Cardiac septum (tissue), 1 donor: ENCODE measurements at regions not wholly inside any gene's neighbourhood (a gene's known extent, or its start where the extent isn't known, plus 50 kb on each side); places are given as distances from the start of the nearest gene placed in this dataset.
"Not testable (repeated sequence)": the region's sequence is repeated elsewhere in the genome, so short reads cannot be mapped to it uniquely, and the experiment has no call there.

Source experiments
- DNase-seq: peaks from one replicate; pipeline ENCODE4 v3.0.0-alpha.2; 2020; ENCODE audit warnings: low spot score
- intact Hi-C: fragments of 100-400 bp; cut with DNase I; formaldehyde crosslinking; loops from one replicate; pipeline ENCODE4 v1.14.0; 2022
- donor health status: DM: no; HTN: no; CAD: no.

DNA sequence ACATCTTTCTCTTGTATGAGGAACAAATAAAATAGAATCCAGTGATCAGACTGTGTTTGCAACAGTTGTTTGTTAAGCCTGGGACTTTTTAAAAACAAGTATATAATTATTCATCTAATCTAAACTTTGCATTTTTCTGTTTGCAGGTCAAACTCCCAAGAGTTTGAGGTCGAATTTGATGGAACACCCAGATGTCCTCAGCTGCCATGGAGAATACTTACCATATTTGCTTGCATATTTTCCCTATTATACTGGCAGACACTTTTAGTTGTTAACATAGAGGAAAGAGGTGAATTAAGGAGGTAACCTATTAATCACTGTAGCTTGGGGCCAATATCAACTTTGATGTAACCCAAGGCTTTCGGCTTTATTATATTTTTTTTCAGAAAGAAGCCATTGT is 401.5 kb upstream of the DIPK2B start:
- DNase-seq, result no peak
- intact Hi-C loops, result no loop called here

DNA sequence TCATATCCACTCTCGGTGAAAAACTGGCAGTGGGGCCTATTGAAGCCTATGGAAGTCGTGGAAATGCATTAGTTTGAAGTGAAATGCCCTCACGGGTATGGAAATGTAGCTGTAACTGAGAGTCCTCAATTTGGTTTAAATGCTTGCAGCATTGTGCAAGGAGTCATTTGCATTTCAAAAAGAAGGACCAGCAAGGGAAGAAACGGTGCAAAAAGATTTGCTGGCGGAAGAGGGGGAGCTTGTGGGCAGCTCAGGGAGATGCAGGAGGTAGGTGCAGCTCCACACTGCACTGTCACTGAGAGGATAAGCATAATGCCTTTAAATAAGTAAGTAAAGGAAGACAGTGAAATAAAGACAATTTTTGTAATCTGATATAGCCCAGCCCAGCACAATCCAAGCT is 400.4 kb upstream of the DIPK2B start:
- DNase-seq, result no peak
- intact Hi-C loops, result no loop called here

DNA sequence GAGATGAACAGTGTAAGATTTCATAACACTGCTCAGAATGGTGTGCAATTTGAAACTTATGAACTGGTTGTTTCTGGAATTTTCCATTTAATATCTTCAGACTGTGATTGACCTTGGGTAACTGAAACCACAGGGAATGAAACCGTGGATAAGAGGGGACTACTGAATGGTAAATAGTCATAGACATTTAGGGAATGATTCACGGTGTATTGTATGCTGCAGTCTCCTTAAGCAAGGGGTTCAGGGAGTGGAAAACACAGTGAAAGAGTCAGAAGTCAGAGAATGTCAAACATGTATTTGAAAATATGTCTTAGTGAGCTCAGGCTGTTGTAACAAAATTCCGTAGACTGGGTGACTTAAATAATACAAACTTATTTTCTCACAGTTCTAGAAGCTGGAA is 398.2 kb upstream of the DIPK2B start:
- intact Hi-C loops, result no loop called here

DNA sequence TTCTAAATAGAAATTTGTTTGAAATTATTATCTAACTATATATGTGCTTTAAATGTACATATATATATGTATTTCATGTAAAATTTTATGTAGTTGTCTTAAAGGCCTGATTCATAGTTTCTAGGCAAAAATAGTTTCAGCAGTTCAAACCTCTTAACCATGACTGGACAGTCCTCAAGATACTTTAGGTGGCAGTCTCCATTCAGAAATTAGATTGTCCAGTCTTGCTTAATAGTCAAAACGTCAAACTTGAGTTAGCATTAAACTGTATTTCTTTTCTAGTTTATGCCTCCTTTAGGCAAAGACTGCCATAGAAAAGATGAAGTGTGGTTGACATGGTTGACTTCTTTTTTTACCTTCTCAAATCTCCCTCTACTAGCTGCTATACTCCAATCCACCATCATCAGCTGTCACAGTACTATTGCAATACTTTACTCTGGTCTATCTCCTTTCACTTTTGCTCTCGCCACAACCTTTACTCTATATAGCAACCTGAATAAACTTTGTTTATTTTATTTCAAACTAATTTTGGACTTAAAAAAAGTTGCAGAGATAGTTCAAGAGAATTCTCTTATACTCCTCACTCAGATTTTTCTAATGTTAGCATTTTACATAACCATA is 395.6 kb upstream of the DIPK2B start:
- DNase-seq, result no peak
- intact Hi-C loops, result no loop called here

More for the DNA sequence above, 398.2 kb upstream of the DIPK2B start:
- no peak for DNase-seq

DNA sequence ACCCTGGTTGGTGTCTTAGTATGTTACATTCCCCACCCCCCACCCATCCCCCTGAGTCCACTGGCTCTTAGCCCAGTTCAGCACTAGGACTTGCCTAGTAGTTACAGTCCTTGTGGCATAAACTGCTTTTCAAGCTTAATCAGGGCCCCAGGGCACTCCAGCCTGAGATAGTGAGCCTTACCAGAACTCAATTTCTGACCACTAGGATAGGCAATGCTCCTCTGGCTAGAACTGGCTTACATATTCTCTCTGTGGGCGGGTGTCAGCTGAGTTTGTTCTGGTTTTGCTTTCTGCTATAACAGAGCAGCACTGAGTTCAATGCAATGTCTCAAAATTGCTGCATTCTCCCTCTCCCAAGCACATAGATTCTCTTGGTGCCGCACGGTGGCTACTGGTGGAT is 391.4 kb upstream of the DIPK2B start:
- no peak for DNase-seq
- intact Hi-C loops, result no loop called here

DNA sequence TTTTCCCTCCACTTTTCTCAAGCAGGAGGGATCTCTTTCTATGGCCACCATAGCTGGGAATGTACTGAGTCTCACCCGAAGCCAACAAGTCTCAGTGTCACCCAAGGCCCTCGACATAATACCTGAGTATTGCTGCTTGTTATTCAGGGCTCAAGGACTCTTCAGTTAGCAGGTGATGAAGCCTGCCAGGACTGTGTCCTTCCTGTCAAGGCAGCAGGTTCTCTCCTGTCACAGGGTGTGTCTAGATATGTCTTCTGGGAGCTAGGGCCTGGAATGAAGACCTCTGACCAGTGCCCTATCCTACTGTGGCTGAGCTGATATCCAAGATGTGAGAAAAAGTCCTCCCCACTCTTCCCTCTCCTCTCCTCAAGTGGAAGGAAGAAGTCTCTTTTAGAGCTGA is 391.0 kb upstream of the DIPK2B start:
- intact Hi-C loops, result no loop called here

DNA sequence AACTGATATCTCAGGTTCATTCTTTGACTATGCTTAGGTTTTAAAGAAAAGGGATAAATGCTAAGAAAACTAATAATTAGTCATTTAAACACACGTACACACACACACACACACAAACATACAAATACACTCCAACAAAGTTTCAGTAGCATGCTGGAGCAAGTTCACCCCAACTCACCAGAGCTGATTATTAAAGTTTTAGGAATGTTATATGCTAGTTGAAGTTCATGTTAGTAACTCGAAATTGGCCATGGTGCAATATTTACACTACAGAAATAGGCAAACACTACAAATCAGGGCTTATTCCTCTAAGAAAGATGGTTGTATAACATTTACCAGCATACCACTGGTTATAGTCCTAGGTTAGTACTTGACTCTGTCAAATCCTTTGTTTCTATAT is 384.0 kb upstream of the DIPK2B start:
- intact Hi-C loops, result no loop called here
- no peak for DNase-seq

More for the DNA sequence above, 391.0 kb upstream of the DIPK2B start:
- no peak for DNase-seq

DNA sequence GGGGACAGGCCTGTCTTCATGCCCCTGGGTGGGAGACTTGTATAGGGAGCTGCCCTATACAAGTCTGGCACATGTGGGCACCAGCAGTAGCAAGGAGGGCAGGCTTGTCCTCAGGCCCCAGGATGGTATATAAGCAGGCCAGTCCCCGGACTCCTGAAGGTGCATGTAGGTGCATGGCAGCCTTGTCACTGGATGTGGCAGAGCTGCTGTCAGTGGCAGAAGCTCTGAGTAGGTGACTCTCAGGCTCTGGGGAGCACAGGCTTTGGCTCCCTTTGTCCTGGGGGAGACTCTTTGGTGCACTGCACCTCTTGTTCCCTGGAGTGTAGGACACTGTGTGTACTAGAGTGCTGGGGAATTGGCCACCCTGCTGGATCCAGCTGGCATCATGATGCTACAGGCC is 376.7 kb upstream of the DIPK2B start:
- no peak for DNase-seq
- intact Hi-C loops, result no loop called here

DNA sequence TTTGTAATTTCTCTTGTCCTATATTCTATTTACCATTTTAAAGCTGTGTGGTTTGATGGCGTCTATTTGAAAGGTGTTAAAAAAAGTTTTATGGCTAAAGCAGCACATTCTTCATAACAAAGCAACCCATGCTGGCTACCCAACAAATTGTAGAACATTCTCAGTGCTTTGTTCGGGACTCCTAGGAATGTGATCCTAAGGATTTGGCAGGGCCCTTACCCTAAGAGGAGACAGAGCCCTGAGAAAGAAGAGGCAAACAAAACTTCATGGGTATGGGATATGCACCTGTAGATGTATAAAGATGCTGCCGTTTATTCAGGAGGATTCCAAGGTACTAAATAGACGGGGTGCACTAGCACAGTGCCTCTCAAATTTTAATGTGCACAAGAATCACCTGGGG is 370.8 kb upstream of the DIPK2B start:
- no peak for DNase-seq
- intact Hi-C loops, result no loop called here

DNA sequence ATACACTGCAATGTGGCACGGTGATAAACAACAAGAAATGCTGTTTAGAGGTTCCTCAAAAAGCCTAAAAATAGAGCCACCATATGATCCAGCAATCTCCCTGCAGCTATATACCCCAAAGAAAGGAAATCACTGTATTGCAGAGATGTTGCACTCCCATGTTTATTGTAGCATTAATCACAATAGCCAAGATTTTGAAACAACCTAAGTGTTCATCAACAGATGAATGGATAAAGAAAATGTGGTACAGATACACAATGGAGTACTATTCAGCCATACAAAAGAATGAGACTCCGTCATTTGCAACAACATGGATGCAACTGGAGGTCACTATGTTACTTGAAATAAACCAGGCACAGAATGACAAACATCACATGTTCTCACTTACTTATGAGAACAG is 365.8 kb upstream of the DIPK2B start:
- no peak for DNase-seq
- intact Hi-C loops, result no loop called here

DNA sequence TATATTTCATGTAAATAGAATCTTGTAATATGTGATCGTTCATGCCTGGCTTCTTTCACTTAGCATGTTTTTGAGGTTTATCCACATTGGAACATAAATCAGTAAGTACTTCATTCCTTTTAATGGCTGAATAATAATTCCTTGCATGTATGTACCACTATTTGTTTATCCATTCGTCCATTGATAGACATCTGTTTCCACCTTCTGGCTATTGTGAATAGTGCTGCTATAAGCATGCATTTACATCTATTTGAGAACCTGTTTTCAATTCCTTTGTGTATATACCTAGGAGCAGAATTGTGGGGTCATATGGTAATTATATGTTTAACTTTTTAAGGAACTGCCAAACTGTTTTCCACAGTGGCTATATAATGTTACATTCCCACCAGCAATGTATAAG is 356.7 kb upstream of the DIPK2B start:
- intact Hi-C loops, result no loop called here
- DNase-seq, result no peak

DNA sequence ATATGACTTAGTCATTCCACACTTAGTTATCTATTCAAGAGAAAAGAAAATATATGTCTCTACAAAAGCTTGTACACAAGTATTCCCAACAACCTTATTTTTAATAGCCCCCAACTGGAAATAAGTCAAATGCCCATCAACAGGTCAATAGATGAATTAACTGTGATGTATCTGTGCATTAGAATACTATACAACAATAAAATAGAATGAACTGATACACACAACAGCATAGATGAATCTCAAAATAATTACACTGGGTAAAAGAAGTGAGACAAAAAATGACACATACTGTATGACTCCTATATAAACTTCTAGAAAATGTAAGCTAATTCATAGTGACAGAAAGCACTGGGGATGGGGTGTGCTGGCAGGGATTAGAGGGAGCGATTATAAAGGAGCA is 354.1 kb upstream of the DIPK2B start:
- DNase-seq, result no peak
- intact Hi-C loops, result no loop called here

DNA sequence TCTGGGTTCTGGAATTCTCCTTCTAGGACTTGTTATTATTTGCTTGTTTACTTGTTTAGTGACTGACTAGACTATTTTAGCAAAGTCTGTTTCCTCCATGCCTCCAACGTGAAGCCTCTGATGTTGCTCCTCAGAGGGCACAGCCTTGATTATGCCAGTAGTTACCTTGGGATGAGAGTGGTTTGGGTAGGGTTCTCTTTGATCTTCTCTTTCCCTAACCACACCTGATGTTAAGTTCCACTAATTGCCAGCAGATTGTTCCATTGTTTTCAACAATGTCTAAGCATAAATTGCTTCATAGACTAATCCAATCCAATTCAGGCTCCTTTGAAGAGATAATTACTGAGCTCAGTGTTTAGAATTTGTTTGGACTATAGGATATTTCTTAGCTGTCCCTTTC is 352.7 kb upstream of the DIPK2B start:
- intact Hi-C loops, result no loop called here

DNA sequence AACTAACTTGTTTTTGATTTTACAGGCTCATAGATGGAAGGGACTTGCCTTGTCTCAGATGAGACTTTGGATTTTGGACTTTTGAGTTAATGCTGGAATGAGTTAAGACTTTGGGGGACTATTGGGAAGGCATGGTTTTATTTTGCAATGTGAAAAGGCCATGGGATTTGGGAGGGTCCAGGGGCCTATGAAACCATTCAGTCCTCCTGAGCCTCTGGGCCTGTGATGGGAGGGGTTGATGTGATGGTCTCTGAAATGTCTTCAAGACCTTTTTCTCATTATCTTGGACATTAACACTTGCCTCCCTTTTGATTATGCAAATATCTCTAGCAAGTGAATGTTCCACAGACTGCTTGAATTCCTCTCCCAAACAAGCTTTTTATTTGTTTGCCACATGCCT is 346.0 kb upstream of the DIPK2B start:
- intact Hi-C loops, DNase-seq: not testable (repeated sequence)

More for the DNA sequence above, 352.7 kb upstream of the DIPK2B start:
- no peak for DNase-seq

DNA sequence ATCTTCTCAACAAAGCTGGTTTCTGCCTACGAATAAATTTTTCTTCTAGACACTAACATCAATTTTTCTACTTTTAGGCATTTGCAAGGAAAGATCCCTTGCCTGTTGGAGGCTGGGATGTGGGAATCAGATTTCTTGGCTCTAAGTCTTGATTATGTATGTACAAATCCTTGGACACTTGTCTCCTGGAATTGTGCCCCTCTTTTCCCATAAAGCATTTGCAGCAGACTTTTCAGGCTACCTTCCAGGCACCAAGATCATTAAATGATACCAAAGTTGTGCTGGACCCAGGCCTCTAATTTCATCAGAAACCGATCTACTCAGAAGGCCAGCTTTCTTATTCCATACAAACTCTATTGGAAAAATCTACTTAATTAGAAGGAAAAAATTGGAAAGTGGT is 339.5 kb upstream of the DIPK2B start:
- DNase-seq, result no peak
- intact Hi-C loops, result no loop called here

DNA sequence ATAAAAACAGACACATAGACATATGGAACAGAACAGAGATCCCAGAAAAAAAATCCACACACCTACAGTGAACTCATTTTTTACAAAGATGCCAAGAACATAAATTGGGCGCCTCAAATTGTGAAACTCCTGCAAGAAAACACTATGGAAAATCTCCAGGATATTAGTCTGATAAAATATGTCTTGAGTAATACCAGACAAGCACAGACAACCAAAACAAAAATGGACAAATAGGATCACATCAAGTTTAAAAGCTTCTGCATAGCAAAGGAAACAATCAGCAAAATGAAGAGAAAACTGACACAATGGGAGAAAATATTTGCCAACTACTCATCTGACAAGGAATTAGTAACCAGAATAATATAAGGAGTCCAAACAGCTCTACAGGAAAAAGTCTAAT is 337.3 kb upstream of the DIPK2B start:
- intact Hi-C loops, result no loop called here
- no peak for DNase-seq

DNA sequence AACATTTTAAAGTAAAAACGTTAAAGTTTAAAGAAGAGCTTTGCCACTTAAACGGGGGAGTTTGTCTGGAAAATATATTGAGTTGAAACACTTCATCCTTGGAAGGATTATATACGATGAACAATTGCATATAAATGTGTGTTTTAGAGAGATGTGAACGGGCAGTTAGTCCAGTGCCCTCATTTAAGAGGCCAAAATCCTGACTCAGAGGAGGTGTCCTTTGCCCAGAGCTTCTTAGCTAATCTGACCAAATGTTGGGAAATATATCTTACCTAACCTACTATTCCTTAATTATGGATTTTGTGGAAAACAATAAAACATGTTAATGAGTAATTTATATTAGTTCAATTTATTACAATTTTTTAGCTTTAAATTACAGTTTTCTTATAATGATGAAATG is 327.2 kb upstream of the DIPK2B start:
- intact Hi-C loops, result no loop called here
- DNase-seq, result no peak

DNA sequence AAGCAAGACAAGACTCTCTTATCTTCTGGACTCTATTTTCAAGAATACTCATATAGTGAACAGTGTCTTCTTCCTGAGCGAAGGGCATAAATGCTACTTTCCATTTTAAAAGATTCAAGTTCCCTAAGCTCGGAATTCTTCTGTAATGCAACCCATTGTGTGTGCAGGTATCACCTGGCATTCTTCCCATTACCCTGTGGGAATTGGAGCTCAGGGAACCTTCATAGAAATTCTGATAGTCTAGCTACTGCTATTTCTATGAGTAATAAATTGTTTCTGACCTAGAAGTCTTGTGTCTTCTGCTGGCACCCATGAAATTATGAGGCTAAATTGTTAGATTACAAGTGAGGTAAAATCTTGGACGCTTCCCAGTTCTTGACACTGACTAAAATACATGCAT is 324.1 kb upstream of the DIPK2B start:
- intact Hi-C loops, result no loop called here

DNA sequence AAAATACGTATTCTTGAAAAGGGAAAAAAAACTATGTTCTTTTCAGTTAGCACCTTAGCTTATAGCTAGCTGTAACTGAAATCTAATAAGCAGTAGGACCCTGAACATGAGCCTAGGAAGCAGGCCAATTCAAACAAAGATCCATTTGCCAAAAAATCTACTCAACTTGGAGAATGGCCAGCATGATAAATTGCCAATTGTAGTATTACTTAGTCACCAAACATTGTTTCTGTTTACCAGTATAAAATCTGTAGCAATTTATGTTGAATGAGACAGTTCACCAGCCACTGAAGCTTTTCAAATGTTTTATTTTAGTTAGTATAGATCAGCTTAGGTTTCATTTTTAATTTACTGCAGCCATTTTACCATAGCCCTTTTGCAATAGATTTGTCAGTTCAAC is 323.6 kb upstream of the DIPK2B start:
- intact Hi-C loops, result no loop called here
- no peak for DNase-seq

More for the DNA sequence above, 324.1 kb upstream of the DIPK2B start:
- no peak for DNase-seq

DNA sequence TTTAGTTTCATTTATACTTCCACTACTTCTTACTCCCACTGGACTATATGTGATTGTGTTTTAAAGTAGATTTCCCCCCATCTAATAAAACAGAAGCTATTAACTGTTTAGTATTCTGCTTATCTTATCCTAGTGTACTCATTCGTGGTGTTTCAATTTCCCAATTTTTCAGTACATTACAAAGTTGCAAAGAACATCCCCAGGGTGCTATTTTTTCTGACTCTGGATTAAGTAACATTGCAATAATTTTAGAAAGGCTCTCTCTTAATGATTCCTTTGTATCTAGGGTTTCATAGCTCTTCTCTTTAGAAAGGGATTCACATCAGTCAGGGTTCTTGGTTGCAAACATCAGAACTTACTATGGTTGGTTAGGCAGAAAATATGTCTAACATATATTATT is 317.9 kb upstream of the DIPK2B start:
- intact Hi-C loops, result loop anchor here (5.0 to 10.0 kb wide), 4 partner anchors 196 to 886 kb away; no protein-coding TSS in a partner anchor
- DNase-seq, result no peak

DNA sequence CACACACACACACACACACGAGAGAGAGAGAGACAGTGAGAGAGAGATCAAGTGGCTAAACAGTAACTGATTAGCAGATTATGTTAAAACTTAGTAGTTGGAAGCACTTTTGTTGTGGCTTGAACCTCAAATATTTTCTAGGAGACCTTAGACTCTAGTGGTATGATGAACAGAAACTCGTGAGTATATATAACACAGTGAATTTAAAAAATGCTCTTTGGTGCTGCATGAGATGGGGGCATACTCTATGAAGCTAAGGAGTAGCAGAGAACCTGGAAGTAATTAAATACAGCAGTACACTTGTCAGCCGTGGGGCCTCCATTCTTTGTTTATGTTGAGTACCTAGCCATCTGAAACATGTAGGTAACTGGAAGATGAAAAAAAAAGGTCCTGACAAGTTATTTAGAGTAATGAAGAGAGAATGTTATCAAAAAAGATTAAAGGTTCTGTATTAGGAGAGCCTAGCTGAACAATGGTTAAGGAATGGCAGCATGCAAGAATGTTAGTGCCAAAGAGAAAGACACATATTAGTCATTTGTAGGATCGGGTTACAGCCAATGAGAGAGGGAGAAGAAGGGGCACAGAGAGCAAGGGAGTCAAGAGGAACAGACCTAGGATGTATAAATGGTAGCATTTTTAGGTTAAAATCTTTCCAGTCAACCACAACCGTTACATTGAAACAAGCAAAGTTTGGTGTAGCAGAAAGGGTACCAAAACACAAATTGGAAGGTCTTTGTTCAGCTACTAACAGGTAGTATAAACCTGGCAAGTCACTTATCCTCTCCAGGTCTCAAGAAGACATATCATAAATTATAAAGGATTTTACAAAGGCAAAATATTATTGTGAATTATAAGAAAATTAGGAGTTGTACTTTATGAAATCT is 316.7 kb upstream of the DIPK2B start:
- intact Hi-C loops, result loop anchor here (5.0 to 10.0 kb wide), 4 partner anchors 195 to 887 kb away; no protein-coding TSS in a partner anchor

More for the DNA sequence above, 316.7 kb upstream of the DIPK2B start:
- DNase-seq, result no peak
